ENCODE measurements at regions not wholly inside any gene's neighbourhood (a gene's known extent, or its start where the extent isn't known, plus 50 kb on each side); places are given as distances from the start of the nearest gene placed in this dataset.
"Not testable (repeated sequence)": the region's sequence is repeated elsewhere in the genome, so short reads cannot be mapped to it uniquely, and the experiment has no call there.

DNA sequence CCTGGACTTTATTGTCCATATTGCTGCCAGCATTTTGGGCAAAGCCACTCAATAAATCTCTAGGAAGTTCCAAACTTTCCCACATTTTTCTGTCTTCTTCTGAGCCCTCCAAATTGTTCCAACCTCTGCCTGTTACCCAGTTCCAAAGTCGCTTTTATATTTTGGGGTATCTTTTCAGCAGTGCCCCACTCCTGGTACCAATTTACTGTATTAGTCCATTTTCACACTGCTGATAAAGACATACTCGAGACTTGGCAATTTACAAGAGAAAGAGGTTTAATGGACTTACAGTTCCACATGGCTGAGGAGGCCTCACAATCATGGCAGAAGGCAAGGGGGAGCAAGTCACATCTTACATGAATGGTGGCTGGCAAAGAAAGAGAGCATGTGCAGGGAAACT lies 53.4 kb downstream of the AHSP start:
- not testable (repeated sequence) for DNase-seq (ENCODE audit: low read depth)

DNA sequence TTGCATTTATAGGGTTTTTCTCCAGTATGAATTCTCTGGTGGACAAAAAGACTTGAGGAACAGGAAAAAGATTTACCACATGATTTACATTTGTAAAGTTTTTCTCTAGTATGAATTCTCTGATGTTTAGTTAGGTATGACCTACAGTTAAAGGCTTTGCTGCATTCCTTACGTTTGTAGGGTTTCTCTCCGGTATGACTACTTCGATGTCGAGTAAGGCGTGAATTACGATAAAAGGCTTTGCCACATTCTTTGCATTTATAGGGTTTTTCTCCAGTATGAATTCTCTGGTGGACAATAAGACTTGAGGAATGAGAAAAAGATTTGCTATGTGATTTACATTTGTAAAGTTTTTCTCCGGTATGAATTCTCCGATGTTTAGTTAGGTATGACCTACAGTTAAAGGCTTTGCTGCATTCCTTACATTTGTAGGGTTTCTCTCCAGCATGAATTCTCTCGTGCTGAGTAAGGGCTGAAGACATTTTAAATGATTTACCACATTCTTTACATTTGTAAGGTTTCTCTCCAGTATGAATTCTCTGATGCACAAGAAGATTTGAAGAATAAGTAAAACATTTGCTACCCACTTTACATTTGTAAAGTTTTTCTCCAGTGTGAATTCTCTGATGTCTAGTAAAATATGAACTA lies 74.2 kb downstream of the AHSP start:
- not testable (repeated sequence) for DNase-seq (ENCODE audit: low read depth)

DNA sequence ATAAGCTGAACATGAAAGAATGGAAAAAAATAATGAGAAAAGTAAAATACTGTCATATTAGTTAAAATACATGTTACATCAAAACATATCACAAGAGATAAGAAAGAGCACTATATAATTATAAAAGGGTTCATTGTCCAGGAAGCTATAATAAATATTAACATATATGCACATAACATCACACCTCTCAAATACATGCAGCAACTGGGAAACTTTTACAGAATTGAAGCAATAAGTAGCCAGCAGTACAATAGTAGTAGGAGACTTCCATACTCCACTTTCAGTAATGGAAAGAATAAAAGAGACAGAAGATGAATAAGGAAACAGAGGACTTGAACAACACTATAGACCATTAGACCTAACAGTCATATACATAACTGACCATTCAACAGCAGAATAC lies 90.4 kb downstream of the AHSP start:
- DNase-seq (ENCODE audit: low read depth): no peak

- DNase-seq (ENCODE audit: low read depth): no peak
These were observed 108.7 kb downstream of the AHSP start for GRCh38 chr16:31636433-31636832.

GRCh38 chr16:31641279-31641678 lies 113.6 kb downstream of the AHSP start:
- no peak for DNase-seq (ENCODE audit: low read depth)

- not testable (repeated sequence) for DNase-seq (ENCODE audit: low read depth)
These were observed 128.0 kb downstream of the AHSP start for GRCh38 chr16:31655674-31656073.

- DNase-seq (ENCODE audit: low read depth): no peak
These were observed 137.2 kb downstream of the AHSP start for GRCh38 chr16:31664683-31665482.

GRCh38 chr16:31674686-31675085 lies 147.0 kb downstream of the AHSP start:
- no peak for DNase-seq (ENCODE audit: low read depth)

- no peak for DNase-seq (ENCODE audit: low read depth)
These were observed 149.0 kb downstream of the AHSP start for GRCh38 chr16:31676731-31677130.

- DNase-seq (ENCODE audit: low read depth): no peak
These were observed 151.1 kb downstream of the AHSP start for GRCh38 chr16:31678649-31679325.

DNA sequence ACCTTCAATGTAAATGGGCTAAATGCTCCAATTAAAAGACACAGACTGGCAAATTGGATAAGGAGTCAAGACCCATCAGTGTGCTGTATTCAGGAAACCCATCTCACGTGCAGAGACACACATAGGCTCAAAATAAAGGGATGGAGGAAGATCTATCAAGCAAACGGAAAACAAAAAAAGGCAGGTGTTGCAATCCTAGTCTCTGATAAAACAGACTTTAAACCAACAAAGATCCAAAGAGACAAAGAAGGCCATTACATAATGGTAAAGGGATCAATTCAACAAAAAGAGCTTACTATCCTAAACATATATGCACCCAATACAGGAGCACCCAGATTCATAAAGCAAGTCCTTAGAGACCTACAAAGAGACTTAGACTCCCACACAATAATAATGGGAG lies 161.6 kb downstream of the AHSP start:
- not testable (repeated sequence) for DNase-seq (ENCODE audit: low read depth)

DNA sequence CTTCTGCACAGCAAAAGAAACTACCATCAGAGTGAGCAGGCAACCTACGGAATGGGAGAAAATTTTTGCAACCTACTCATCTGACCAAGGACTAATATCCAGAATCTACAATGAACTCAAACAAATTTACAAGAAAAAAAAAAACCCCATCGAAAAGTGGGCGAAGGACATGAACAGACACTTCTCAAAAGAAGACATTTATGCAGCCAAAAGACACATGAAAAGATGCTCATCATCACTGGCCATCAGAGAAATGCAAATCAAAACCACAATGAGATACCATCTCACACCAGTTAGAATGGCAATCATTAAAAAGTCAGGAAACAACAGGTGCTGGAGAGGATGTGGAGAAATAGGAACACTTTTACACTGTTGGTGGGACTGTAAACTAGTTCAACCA lies 164.6 kb downstream of the AHSP start:
- not testable (repeated sequence) for DNase-seq (ENCODE audit: low read depth)

- no peak for DNase-seq (ENCODE audit: low read depth)
These were observed 166.0 kb downstream of the AHSP start for GRCh38 chr16:31693733-31694132.

GRCh38 chr16:31694461-31694860 lies 166.8 kb downstream of the AHSP start:
- DNase-seq (ENCODE audit: low read depth): no peak

- peak; percentile 55 for DNase-seq (ENCODE audit: low read depth)
These were observed 168.0 kb downstream of the AHSP start for GRCh38 chr16:31695667-31696066.

DNA sequence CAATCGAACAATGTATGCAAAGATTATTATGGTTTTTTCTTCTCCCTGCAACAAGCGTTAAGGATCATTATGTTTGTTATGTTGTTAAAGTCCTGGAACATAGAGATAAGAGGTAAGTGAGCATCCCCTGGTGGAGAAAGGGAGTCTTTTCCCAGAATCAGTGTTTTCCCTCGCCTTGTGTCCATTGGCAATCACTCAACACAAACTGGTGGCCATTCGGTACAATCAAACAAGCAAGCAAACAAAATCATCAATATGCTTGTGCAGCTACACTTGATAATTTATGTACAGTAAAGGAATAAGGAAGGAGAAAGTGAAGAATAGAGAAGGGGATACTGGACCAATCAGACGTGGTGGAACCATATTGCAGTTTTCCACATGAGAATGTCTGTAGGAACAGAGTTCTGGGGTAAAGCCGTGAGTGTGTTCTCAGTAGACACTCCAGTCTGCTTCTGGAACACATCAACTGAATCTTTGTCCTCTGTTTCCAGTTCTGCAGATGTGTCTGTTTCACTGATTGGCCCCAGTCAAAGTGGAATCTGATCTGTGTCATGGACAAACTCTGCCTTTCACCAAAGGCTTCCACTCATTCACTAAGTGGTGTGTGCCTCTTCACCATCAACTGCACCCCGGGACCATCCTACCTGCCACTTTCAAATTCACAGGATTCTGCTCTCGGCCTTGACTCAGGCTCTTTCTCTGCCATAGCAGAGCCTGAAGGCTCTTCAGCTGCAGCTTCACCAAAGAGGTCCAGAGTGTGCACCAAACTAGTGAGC lies 169.5 kb downstream of the AHSP start:
- DNase-seq (ENCODE audit: low read depth): no peak

GRCh38 chr16:31697744-31698125 lies 170.0 kb downstream of the AHSP start:
- DNase-seq (ENCODE audit: low read depth): no peak

DNA sequence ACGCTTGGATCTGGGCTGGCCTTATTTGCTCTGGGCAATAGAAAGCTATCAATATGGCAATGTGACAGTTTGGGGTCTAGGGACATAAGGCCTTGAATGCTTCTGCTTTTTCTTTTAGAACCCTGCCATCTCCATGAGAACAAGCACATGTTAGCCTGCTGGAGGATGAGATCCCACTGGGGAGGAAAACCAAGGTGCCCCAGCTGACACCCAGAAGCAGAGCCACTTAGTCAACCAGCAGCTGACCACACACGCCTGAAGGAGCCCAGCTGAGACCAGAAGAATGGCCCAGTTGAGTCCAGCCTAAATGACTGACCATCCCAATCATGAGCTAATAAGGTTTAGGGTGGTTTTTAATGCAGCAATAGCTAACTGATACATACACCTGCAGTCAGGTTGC lies 171.2 kb downstream of the AHSP start:
- DNase-seq (ENCODE audit: low read depth): no peak

DNA sequence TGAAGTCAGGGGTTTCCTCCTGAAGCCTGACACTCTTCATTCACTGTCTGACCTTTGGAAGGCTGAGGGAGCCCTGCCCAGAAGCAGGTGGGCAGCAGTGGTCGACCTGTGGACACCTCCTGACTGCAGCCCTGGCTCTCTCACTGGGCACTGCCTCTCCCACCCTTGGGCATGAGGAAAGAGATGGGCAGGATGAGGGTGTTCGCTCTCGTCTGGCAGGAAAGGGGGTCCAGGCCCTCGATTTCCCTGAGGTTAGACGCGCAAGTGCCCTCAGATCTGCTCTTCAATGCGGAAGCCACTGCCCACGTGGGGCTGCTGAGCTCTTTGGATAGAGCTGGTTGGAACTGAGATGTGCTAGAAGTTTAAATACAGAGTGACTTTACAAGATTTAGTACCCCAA lies 171.9 kb downstream of the AHSP start:
- DNase-seq (ENCODE audit: low read depth): no peak

DNA sequence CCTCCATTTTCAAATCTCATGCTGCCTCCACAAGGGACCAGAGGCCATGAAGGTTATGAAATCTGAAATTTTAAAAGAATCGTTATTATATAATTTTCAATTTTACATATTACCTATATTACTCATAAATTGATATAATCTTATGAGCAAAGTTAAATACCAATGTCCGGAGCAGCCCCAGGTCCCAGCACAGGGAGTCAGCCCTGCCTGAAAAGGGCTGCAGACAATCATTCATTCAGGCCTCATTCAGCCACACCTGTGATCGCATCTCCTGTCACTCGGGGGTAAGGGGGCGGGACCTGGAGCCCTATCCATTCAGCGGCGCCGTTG lies 172.5 kb downstream of the AHSP start:
- DNase-seq (ENCODE audit: low read depth): no peak

DNA sequence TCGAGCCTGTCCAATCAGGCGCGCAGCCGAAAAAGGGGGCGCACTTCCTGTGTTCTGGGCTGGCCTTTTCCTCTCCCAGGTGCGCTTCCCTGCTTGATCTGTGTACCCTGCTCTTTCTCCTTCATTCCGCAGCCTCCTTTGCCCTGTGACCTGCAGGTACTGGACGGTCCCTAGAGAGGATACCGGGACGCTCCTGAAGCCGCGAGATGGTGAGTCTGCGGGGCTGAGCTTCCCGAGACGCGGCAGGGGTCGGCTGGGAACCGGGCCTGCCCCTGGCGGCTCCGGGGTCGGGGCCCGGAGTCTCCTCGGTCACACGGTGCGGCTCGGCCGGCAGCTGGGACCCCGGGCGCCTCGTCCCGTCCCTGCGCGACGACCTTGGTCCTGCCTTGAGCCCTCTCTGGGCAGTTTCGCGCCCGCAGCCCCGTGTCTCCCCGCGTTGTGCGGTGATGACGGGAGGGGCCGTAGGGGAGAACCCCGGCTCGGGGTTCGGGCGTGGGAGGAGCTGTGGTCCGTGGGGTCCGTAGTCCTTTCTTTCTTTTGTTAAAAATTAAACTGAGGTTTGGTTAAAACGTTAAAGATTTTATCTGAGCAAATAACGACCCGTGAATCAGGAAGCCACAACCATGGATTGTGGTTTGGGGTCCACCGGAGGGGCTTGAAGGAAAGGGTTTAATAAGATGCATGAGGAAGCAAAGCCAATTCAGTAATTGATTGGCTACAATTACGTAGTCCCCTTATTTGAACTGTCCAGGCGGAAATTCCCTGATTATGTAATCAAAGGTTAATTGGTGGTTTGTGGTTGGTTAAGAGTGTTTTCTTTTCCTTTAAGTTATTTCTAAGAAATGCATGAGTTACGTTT lies 172.8 kb upstream of the ZNF267 start:
- DNase-seq (ENCODE audit: low read depth): peak; percentile 85

All from T follicular helper cell (primary cell).